Common myeloid progenitor, CD34-positive (primary cell): ENCODE measurements at regions not wholly inside any gene's neighbourhood (a gene's known extent, or its start where the extent isn't known, plus 50 kb on each side); places are given as distances from the start of the nearest gene placed in this dataset.

Experiments
- CTCF ChIA-PET: fragments of 350-600 bp; sonication (Branson Sonifier 250); formaldehyde crosslinking; loops from one replicate; lab custom pipeline; 2021; ENCODE audit warnings: antibody characterized with exemption; lab: Charles Lee
- POLR2A ChIA-PET: fragments of 350-600 bp; sonication (Branson Sonifier 250); formaldehyde crosslinking; loops from one replicate; lab custom pipeline; 2021; ENCODE audit warnings: antibody characterized with exemption; lab: Charles Lee
- DNase-seq, 3 donors: peaks; one replicate each; pipeline versions ENCODE4 v3.0.0 to v3.0.0-alpha.2; 2013
- H3K27ac ChIP-seq, 2 experiments: 1 replicate in 1 of 2; 2 replicates in 1 of 2; pipeline ENCODE4 v1.7.0; 2013; ENCODE audit warnings: inconsistent platforms in 2 of 2, low read length in 2 of 2, mild to moderate bottlenecking in 2 of 2, low read depth in 1 of 2, moderate library complexity in 1 of 2; ENCODE audit not compliant: severe bottlenecking in 2 of 2, insufficient read depth in 1 of 2, poor library complexity in 1 of 2
- H3K27me3 ChIP-seq, 5 experiments: replicated peaks in 2 of 5; 1 replicate in 3 of 5; 2 replicates in 2 of 5; pipeline versions ENCODE4 v1.6.1 to v1.7.0; 2013; ENCODE audit warnings: low read length in 4 of 5, mild to moderate bottlenecking in 2 of 5, moderate library complexity in 2 of 5, inconsistent platforms in 1 of 5; ENCODE audit not compliant: insufficient read depth in 5 of 5, control insufficient read depth in 4 of 5
- H3K36me3 ChIP-seq, 4 experiments: 1 replicate in 2 of 4; 2 replicates in 2 of 4; pipeline versions ENCODE4 v1.6.1 to v1.7.0; 2013; ENCODE audit warnings: low read length in 3 of 4, control low read depth in 1 of 4, mild to moderate bottlenecking in 1 of 4; ENCODE audit not compliant: control insufficient read depth in 4 of 4, insufficient read depth in 4 of 4
- H3K4me1 ChIP-seq, 4 experiments: 1 replicate in 3 of 4; 2 replicates in 1 of 4; pipeline versions ENCODE4 v1.6.1 to v1.7.1; 2013; ENCODE audit warnings: low read length in 3 of 4, mild to moderate bottlenecking in 3 of 4, control low read depth in 1 of 4, inconsistent platforms in 1 of 4, moderate library complexity in 1 of 4; ENCODE audit not compliant: control insufficient read depth in 4 of 4, insufficient read depth in 4 of 4; ENCODE audit errors: control extremely low read depth in 1 of 4
- H3K4me3 ChIP-seq, 7 experiments: 1 replicate in 4 of 7; 2 replicates in 3 of 7; pipeline versions ENCODE4 v1.5.1 to v1.7.0; 2013; ENCODE audit warnings: mild to moderate bottlenecking in 7 of 7, low read length in 6 of 7, moderate library complexity in 6 of 7, inconsistent platforms in 2 of 7, low read depth in 2 of 7, control low read depth in 1 of 7; ENCODE audit not compliant: insufficient read depth in 4 of 7, control insufficient read depth in 1 of 7; ENCODE audit errors: extremely low read depth in 1 of 7
- H3K9me3 ChIP-seq, 5 experiments: 1 replicate in 4 of 5; 2 replicates in 1 of 5; pipeline versions ENCODE4 v1.6.1 to v1.7.1; 2013; ENCODE audit warnings: low read length in 4 of 5, mild to moderate bottlenecking in 2 of 5, inconsistent platforms in 1 of 5, low read depth in 1 of 5, moderate library complexity in 1 of 5; ENCODE audit not compliant: control insufficient read depth in 4 of 5, insufficient read depth in 2 of 5; ENCODE audit errors: control extremely low read depth in 1 of 5
- WGBS: methylation state at CpG from one replicate; pipeline ENCODE4 v1.1.5; 2013; ENCODE audit not compliant: insufficient coverage; 5-methylcytosine and 5-hydroxymethylcytosine counted together

GRCh38 chr21:38668067-38668466, 137.7 kb upstream of the ETS2 start:
- 100% methylated on average over 1 of the region's 1 CpG for WGBS
- Histone ChIP-seq H3K9me3 (no peaks in the 10 kb centered on the region), H3K4me1 (peaks cover 0 to 5% (median 0%) of the 10 kb centered on the region in 4 experiments), H3K4me3 (no peak overlapping the region), H3K27me3 (peaks cover 0 to 6% (median 0%) of the 10 kb centered on the region in 5 experiments), H3K36me3 (no peaks in the 10 kb centered on the region), H3K27ac (no peak overlapping the region)
- ChIA-PET CTCF (interaction anchor here (0.8 to 6.1 kb wide), 16 partner anchors 9 to 505 kb away, joined by 3 to 24 read pairs (median 4); no protein-coding TSS in a partner anchor), POLR2A (interaction anchor here (0.6 kb wide), 1 partner anchor 216 kb away, joined by 4 read pairs; no protein-coding TSS in a partner anchor)
- no peak for DNase-seq

- 78% methylated on average over 6 of the region's 6 CpGs for WGBS
- H3K27me3 ChIP-seq, result peaks cover 0 to 6% (median 0%) of the 10 kb centered on the region in 5 experiments
- peaks cover 0 to 5% (median 0%) of the 10 kb centered on the region in 4 experiments for H3K4me1 ChIP-seq
- no peak overlapping the region for H3K27ac ChIP-seq
- ChIA-PET CTCF (interaction anchor here (0.8 to 6.1 kb wide), 18 partner anchors 10 to 473 kb away, joined by 3 to 24 read pairs (median 4); no protein-coding TSS in a partner anchor), POLR2A (interaction anchor here (0.6 kb wide), 1 partner anchor 215 kb away, joined by 4 read pairs; no protein-coding TSS in a partner anchor)
- no peak overlapping the region for H3K4me3 ChIP-seq
- no peak for DNase-seq
- H3K36me3 ChIP-seq, result no peaks in the 10 kb centered on the region
- H3K9me3 ChIP-seq, result no peaks in the 10 kb centered on the region
Observed at GRCh38 chr21:38668541-38668940, 137.2 kb upstream of the ETS2 start.

GRCh38 chr21:38669186-38669585, 136.5 kb upstream of the ETS2 start:
- Histone ChIP-seq H3K27me3 (peaks cover 0 to 3% (median 0%) of the 10 kb centered on the region in 5 experiments), H3K27ac (no peak overlapping the region), H3K4me1 (peaks cover 0 to 5% (median 0%) of the 10 kb centered on the region in 4 experiments), H3K36me3 (no peaks in the 10 kb centered on the region), H3K4me3 (no peak overlapping the region), H3K9me3 (no peaks in the 10 kb centered on the region)
- POLR2A ChIA-PET, result no interaction called here
- 75% methylated on average over 5 of the region's 6 CpGs for WGBS
- CTCF ChIA-PET, result interaction anchor here (0.8 to 6.1 kb wide), 16 partner anchors 11 to 472 kb away, joined by 3 to 24 read pairs (median 4); no protein-coding TSS in a partner anchor
- DNase-seq, result peak; percentile 46 to 80 (median 78)

- Histone ChIP-seq H3K4me3 (no peak overlapping the region), H3K36me3 (no peaks in the 10 kb centered on the region), H3K27me3 (no peaks in the 10 kb centered on the region), H3K9me3 (no peaks in the 10 kb centered on the region), H3K4me1 (peaks cover 0 to 5% (median 0%) of the 10 kb centered on the region in 4 experiments), H3K27ac (no peak overlapping the region)
- 95% methylated on average over 5 of the region's 7 CpGs for WGBS
- DNase-seq, result no peak
- POLR2A ChIA-PET, result no interaction called here
- CTCF ChIA-PET, result interaction anchor here (0.9 to 6.1 kb wide), 6 partner anchors 7 to 467 kb away, joined by 3 to 24 read pairs (median 4); no protein-coding TSS in a partner anchor
Observed at GRCh38 chr21:38670861-38671260, 134.9 kb upstream of the ETS2 start.

GRCh38 chr21:38671773-38672172, 134.0 kb upstream of the ETS2 start:
- CTCF ChIA-PET, result interaction anchor here (1.0 to 6.1 kb wide), 2 partner anchors 13 to 169 kb away, joined by 5 to 24 read pairs; no protein-coding TSS in a partner anchor
- H3K27me3 ChIP-seq, result no peaks in the 10 kb centered on the region

GRCh38 chr21:38675182-38675824, 130.4 kb upstream of the ETS2 start:
- WGBS, result 98% methylated on average over 19 of the region's 22 CpGs
- POLR2A ChIA-PET, result no interaction called here
- H3K27ac ChIP-seq, result no peak overlapping the region
- no peaks in the 10 kb centered on the region for H3K9me3 ChIP-seq
- H3K4me1 ChIP-seq, result peaks cover 0 to 3% (median 0%) of the 10 kb centered on the region in 4 experiments
- no peaks in the 10 kb centered on the region for H3K36me3 ChIP-seq
- no peaks in the 10 kb centered on the region for H3K27me3 ChIP-seq
- no peak overlapping the region for H3K4me3 ChIP-seq
- CTCF ChIA-PET, result no interaction called here
- no peak for DNase-seq

More at GRCh38 chr21:38671773-38672172, 134.0 kb upstream of the ETS2 start:
- no peak overlapping the region for H3K27ac ChIP-seq
- DNase-seq, result no peak
- POLR2A ChIA-PET, result interaction anchor here (1.0 kb wide), 1 partner anchor 10 kb away, joined by 3 read pairs; no protein-coding TSS in a partner anchor
- no peak overlapping the region for H3K4me3 ChIP-seq
- WGBS, result 100% methylated on average over 2 of the region's 6 CpGs
- no peaks in the 10 kb centered on the region for H3K36me3 ChIP-seq
- H3K4me1 ChIP-seq, result peaks cover 0 to 5% (median 0%) of the 10 kb centered on the region in 4 experiments
- H3K9me3 ChIP-seq, result no peaks in the 10 kb centered on the region

GRCh38 chr21:38678827-38679226, 126.9 kb upstream of the ETS2 start:
- CTCF ChIA-PET, result interaction anchor here (1.0 to 1.6 kb wide), 3 partner anchors 8 to 14 kb away, joined by 3 to 4 read pairs (median 4); no protein-coding TSS in a partner anchor
- POLR2A ChIA-PET, result no interaction called here
- H3K36me3 ChIP-seq, result no peaks in the 10 kb centered on the region
- H3K27ac ChIP-seq, result no peak overlapping the region
- no peak overlapping the region for H3K4me3 ChIP-seq
- H3K27me3 ChIP-seq, result no peaks in the 10 kb centered on the region
- H3K9me3 ChIP-seq, result no peaks in the 10 kb centered on the region
- no peak for DNase-seq
- H3K4me1 ChIP-seq, result peaks cover 0 to 3% (median 0%) of the 10 kb centered on the region in 4 experiments
